ENCODE measurements at regions not wholly inside any gene's neighbourhood (a gene's known extent, or its start where the extent isn't known, plus 50 kb on each side); places are given as distances from the start of the nearest gene placed in this dataset.

GRCh38 chr21:29233256-29233546 is 65.5 kb upstream of the BACH1 start:
- no peak overlapping the region for H4K8ac ChIP-seq (ENCODE audit: low read depth, low read length)
- no peak for DNase-seq (ENCODE audit: low spot score)
- H3K18ac ChIP-seq (ENCODE audit: low read length) = no peak overlapping the region
- no peak overlapping the region for H3K23ac ChIP-seq (ENCODE audit: low read depth, low read length, poor library complexity)
- peaks cover 0 to 3% of the 10 kb centered on the region in 2 donors for H3K4me1 ChIP-seq (ENCODE audit: control insufficient read depth in 2 of 2, insufficient read depth in 1 of 2, low read depth in 1 of 2, low read length in 2 of 2)
- H2BK120ac ChIP-seq (ENCODE audit: low read depth, low read length) = no peak overlapping the region
- H2AK5ac ChIP-seq (ENCODE audit: low read depth, low read length) = no peak overlapping the region
- H3K4ac ChIP-seq (ENCODE audit: low read length) = no peak overlapping the region
- no peaks in the 10 kb centered on the region for H3K9me3 ChIP-seq (replicated peaks in 1 of 2; ENCODE audit: control insufficient read depth in 2 of 2, insufficient read depth in 1 of 2, low read depth in 1 of 2, low read length in 2 of 2)
- no peak overlapping the region for H3K14ac ChIP-seq (ENCODE audit: low read length)
- no peaks in the 10 kb centered on the region for H3K36me3 ChIP-seq (replicated peaks in 1 of 2; ENCODE audit: control insufficient read depth in 2 of 2, insufficient read depth in 2 of 2, low read length in 2 of 2)
- no peak overlapping the region for H2BK12ac ChIP-seq (ENCODE audit: low read length)
- H3K4me2 ChIP-seq (ENCODE audit: insufficient read depth, low read length, poor library complexity, severe bottlenecking) = no peak overlapping the region
- H2AFZ ChIP-seq (ENCODE audit: low read length) = no peak overlapping the region
- H4K91ac ChIP-seq (ENCODE audit: low read depth, low read length, poor library complexity) = no peak overlapping the region
- H2BK5ac ChIP-seq (ENCODE audit: low read length) = no peak overlapping the region
- WGBS, 2 donors (ENCODE audit: extremely low coverage in 2 of 2, insufficient read length in 2 of 2, insufficient replicate concordance in 1 of 2) = no CpG with 5 or more reads among the region's 7 CpGs
- no peaks in the 10 kb centered on the region for H3K79me1 ChIP-seq (ENCODE audit: low read depth, low read length)
- H3K9ac ChIP-seq (ENCODE audit: low read depth, low read length, poor library complexity) = no peak overlapping the region
- no peak overlapping the region for H2BK15ac ChIP-seq (ENCODE audit: low read length)
- H3K4me3 ChIP-seq (ENCODE audit: low read length in 2 of 2) = no peak overlapping the region
- no peak overlapping the region for H3K27ac ChIP-seq (replicated peaks; ENCODE audit: low read length)
- peaks cover 0 to 5% (median 0%) of the 10 kb centered on the region in 3 experiments for H3K27me3 ChIP-seq (ENCODE audit: control insufficient read depth in 3 of 3, insufficient read depth in 3 of 3, low read depth in 1 of 3, low read length in 3 of 3)

GRCh38 chr21:29233611-29234540 is 64.8 kb upstream of the BACH1 start:
- H3K23ac ChIP-seq (ENCODE audit: low read depth, low read length, poor library complexity) = no peak overlapping the region
- no peak overlapping the region for H4K91ac ChIP-seq (ENCODE audit: low read depth, low read length, poor library complexity)
- H3K36me3 ChIP-seq (replicated peaks in 1 of 2; ENCODE audit: control insufficient read depth in 2 of 2, insufficient read depth in 2 of 2, low read length in 2 of 2) = no peaks in the 10 kb centered on the region
- no peak overlapping the region for H3K18ac ChIP-seq (ENCODE audit: low read length)
- H2BK15ac ChIP-seq (ENCODE audit: low read length) = no peak overlapping the region
- H4K8ac ChIP-seq (ENCODE audit: low read depth, low read length) = no peak overlapping the region
- H3K4ac ChIP-seq (ENCODE audit: low read length) = no peak overlapping the region
- no peak overlapping the region for H3K27ac ChIP-seq (replicated peaks; ENCODE audit: low read length)
- no peak overlapping the region for H2BK5ac ChIP-seq (ENCODE audit: low read length)
- H3K4me2 ChIP-seq (ENCODE audit: insufficient read depth, low read length, poor library complexity, severe bottlenecking) = no peak overlapping the region
- no peak overlapping the region for H3K4me3 ChIP-seq (ENCODE audit: low read length in 2 of 2)
- H2AK5ac ChIP-seq (ENCODE audit: low read depth, low read length) = no peak overlapping the region
- WGBS, 2 donors (ENCODE audit: extremely low coverage in 2 of 2, insufficient read length in 2 of 2, insufficient replicate concordance in 1 of 2) = no CpG with 5 or more reads among the region's 11 CpGs
- no peak overlapping the region for H2BK120ac ChIP-seq (ENCODE audit: low read depth, low read length)
- no peak overlapping the region for H3K14ac ChIP-seq (ENCODE audit: low read length)
- no peaks in the 10 kb centered on the region for H3K9me3 ChIP-seq (replicated peaks in 1 of 2; ENCODE audit: control insufficient read depth in 2 of 2, insufficient read depth in 1 of 2, low read depth in 1 of 2, low read length in 2 of 2)
- DNase-seq (ENCODE audit: low spot score) = no peak
- H3K27me3 ChIP-seq (ENCODE audit: control insufficient read depth in 3 of 3, insufficient read depth in 3 of 3, low read depth in 1 of 3, low read length in 3 of 3) = peaks cover 0 to 5% (median 0%) of the 10 kb centered on the region in 3 experiments
- peaks cover 0 to 3% of the 10 kb centered on the region in 2 donors for H3K4me1 ChIP-seq (ENCODE audit: control insufficient read depth in 2 of 2, insufficient read depth in 1 of 2, low read depth in 1 of 2, low read length in 2 of 2)
- H2AFZ ChIP-seq (ENCODE audit: low read length) = no peak overlapping the region
- H3K9ac ChIP-seq (ENCODE audit: low read depth, low read length, poor library complexity) = no peak overlapping the region
- no peaks in the 10 kb centered on the region for H3K79me1 ChIP-seq (ENCODE audit: low read depth, low read length)
- no peak overlapping the region for H2BK12ac ChIP-seq (ENCODE audit: low read length)

- no peaks in the 10 kb centered on the region for H3K79me1 ChIP-seq (ENCODE audit: low read depth, low read length)
- no CpG with 5 or more reads among the region's 4 CpGs for WGBS, 2 donors (ENCODE audit: extremely low coverage in 2 of 2, insufficient read length in 2 of 2, insufficient replicate concordance in 1 of 2)
- H4K8ac ChIP-seq (ENCODE audit: low read depth, low read length) = no peak overlapping the region
These were observed 63.0 kb upstream of the BACH1 start for GRCh38 chr21:29235714-29236197.

GRCh38 chr21:29236201-29236600 is 62.5 kb upstream of the BACH1 start:
- Histone ChIP-seq H3K4me1 (ENCODE audit: control insufficient read depth in 2 of 2, insufficient read depth in 1 of 2, low read depth in 1 of 2, low read length in 2 of 2) (peaks cover 0 to 3% of the 10 kb centered on the region in 2 donors), H3K23ac (ENCODE audit: low read depth, low read length, poor library complexity) (no peak overlapping the region), H2BK15ac (ENCODE audit: low read length) (no peak overlapping the region), H3K4me3 (ENCODE audit: low read length in 2 of 2) (no peak overlapping the region), H2BK5ac (ENCODE audit: low read length) (no peak overlapping the region), H3K18ac (ENCODE audit: low read length) (no peak overlapping the region), H2BK12ac (ENCODE audit: low read length) (no peak overlapping the region), H3K27ac (replicated peaks; ENCODE audit: low read length) (no peak overlapping the region), H2AK5ac (ENCODE audit: low read depth, low read length) (no peak overlapping the region), H3K79me1 (ENCODE audit: low read depth, low read length) (no peaks in the 10 kb centered on the region), H3K4ac (ENCODE audit: low read length) (no peak overlapping the region), H4K8ac (ENCODE audit: low read depth, low read length) (no peak overlapping the region), H3K9me3 (replicated peaks in 1 of 2; ENCODE audit: control insufficient read depth in 2 of 2, insufficient read depth in 1 of 2, low read depth in 1 of 2, low read length in 2 of 2) (no peaks in the 10 kb centered on the region), H2AFZ (ENCODE audit: low read length) (no peak overlapping the region), H3K4me2 (ENCODE audit: insufficient read depth, low read length, poor library complexity, severe bottlenecking) (no peak overlapping the region), H3K36me3 (replicated peaks in 1 of 2; ENCODE audit: control insufficient read depth in 2 of 2, insufficient read depth in 2 of 2, low read length in 2 of 2) (no peaks in the 10 kb centered on the region), H3K9ac (ENCODE audit: low read depth, low read length, poor library complexity) (no peak overlapping the region), H3K14ac (ENCODE audit: low read length) (no peak overlapping the region), H2BK120ac (ENCODE audit: low read depth, low read length) (no peak overlapping the region), H3K27me3 (ENCODE audit: control insufficient read depth in 3 of 3, insufficient read depth in 3 of 3, low read depth in 1 of 3, low read length in 3 of 3) (peaks cover 0 to 5% (median 0%) of the 10 kb centered on the region in 3 experiments), H4K91ac (ENCODE audit: low read depth, low read length, poor library complexity) (no peak overlapping the region)
- WGBS, 2 donors (ENCODE audit: extremely low coverage in 2 of 2, insufficient read length in 2 of 2, insufficient replicate concordance in 1 of 2) = no CpG with 5 or more reads among the region's 2 CpGs
- no peak for DNase-seq (ENCODE audit: low spot score)

More at GRCh38 chr21:29235714-29236197, 63.0 kb upstream of the BACH1 start:
- Histone ChIP-seq H3K4me3 (ENCODE audit: low read length in 2 of 2) (no peak overlapping the region), H3K27ac (replicated peaks; ENCODE audit: low read length) (no peak overlapping the region), H3K9ac (ENCODE audit: low read depth, low read length, poor library complexity) (no peak overlapping the region), H2AFZ (ENCODE audit: low read length) (no peak overlapping the region), H3K36me3 (replicated peaks in 1 of 2; ENCODE audit: control insufficient read depth in 2 of 2, insufficient read depth in 2 of 2, low read length in 2 of 2) (no peaks in the 10 kb centered on the region), H4K91ac (ENCODE audit: low read depth, low read length, poor library complexity) (no peak overlapping the region), H2BK12ac (ENCODE audit: low read length) (no peak overlapping the region), H3K4me1 (ENCODE audit: control insufficient read depth in 2 of 2, insufficient read depth in 1 of 2, low read depth in 1 of 2, low read length in 2 of 2) (peaks cover 0 to 3% of the 10 kb centered on the region in 2 donors), H2BK15ac (ENCODE audit: low read length) (no peak overlapping the region), H3K9me3 (replicated peaks in 1 of 2; ENCODE audit: control insufficient read depth in 2 of 2, insufficient read depth in 1 of 2, low read depth in 1 of 2, low read length in 2 of 2) (no peaks in the 10 kb centered on the region), H2AK5ac (ENCODE audit: low read depth, low read length) (no peak overlapping the region), H3K14ac (ENCODE audit: low read length) (no peak overlapping the region), H2BK5ac (ENCODE audit: low read length) (no peak overlapping the region), H3K23ac (ENCODE audit: low read depth, low read length, poor library complexity) (no peak overlapping the region), H2BK120ac (ENCODE audit: low read depth, low read length) (no peak overlapping the region), H3K4me2 (ENCODE audit: insufficient read depth, low read length, poor library complexity, severe bottlenecking) (no peak overlapping the region), H3K4ac (ENCODE audit: low read length) (no peak overlapping the region), H3K18ac (ENCODE audit: low read length) (no peak overlapping the region), H3K27me3 (ENCODE audit: control insufficient read depth in 3 of 3, insufficient read depth in 3 of 3, low read depth in 1 of 3, low read length in 3 of 3) (peaks cover 0 to 5% (median 0%) of the 10 kb centered on the region in 3 experiments)
- no peak for DNase-seq (ENCODE audit: low spot score)

Data from neuronal stem cell (in vitro differentiated cells).